ENCODE measurements at regions not wholly inside any gene's neighbourhood (a gene's known extent, or its start where the extent isn't known, plus 50 kb on each side); places are given as distances from the start of the nearest gene placed in this dataset.

- TF ChIP-seq EZH2 (IDR thresholded peaks at IDR 0.05; ENCODE audit: insufficient read depth, poor library complexity, severe bottlenecking) (no peak), EZH2phosphoT487 (IDR thresholded peaks at IDR 0.05; ENCODE audit: insufficient read depth, low read depth) (no peak)
These were observed 1050.5 kb downstream of the ROBO2 start for GRCh38 chr3:78090382-78090781.

Measured in GM23248 (cell line).